ENCODE measurements at regions not wholly inside any gene's neighbourhood (a gene's known extent, or its start where the extent isn't known, plus 50 kb on each side); places are given as distances from the start of the nearest gene placed in this dataset.

- no peaks in the 10 kb centered on the region for H3K36me3 ChIP-seq (ENCODE audit: control insufficient read depth in 2 of 4, insufficient read depth in 4 of 4, low read length in 3 of 4)
- H2BK120ac ChIP-seq (replicated peaks; ENCODE audit: low read depth, low read length): no peak overlapping the region
- no peaks in the 10 kb centered on the region for H3K4me1 ChIP-seq (replicated peaks in 1 of 4; ENCODE audit: control insufficient read depth in 3 of 4, insufficient read depth in 4 of 4, low read length in 3 of 4)
- CTCF ChIA-PET (ENCODE audit: partially characterized antibody): interaction anchor here (0.8 kb wide), 1 partner anchor 13 kb away, joined by 3 read pairs; no protein-coding TSS in a partner anchor
- H3K56ac ChIP-seq (replicated peaks; ENCODE audit: insufficient read length, low read depth, low read length): no peak overlapping the region
- no peak overlapping the region for H2BK15ac ChIP-seq (ENCODE audit: low read length)
- POLR2A ChIA-PET (ENCODE audit: partially characterized antibody): no interaction called here
- no peaks in the 10 kb centered on the region for H3K27me3 ChIP-seq (replicated peaks in 1 of 4; ENCODE audit: control insufficient read depth in 3 of 4, extremely low read depth in 1 of 4, insufficient read depth in 3 of 4, low read length in 3 of 4)
- no peak overlapping the region for H2BK12ac ChIP-seq (ENCODE audit: low read depth, low read length)
- no peak overlapping the region for H2AK5ac ChIP-seq (ENCODE audit: low read depth, low read length)
- H3K23me2 ChIP-seq (ENCODE audit: low read depth, low read length): no peaks in the 10 kb centered on the region
- no peaks in the 10 kb centered on the region for H4K20me1 ChIP-seq (replicated peaks in 1 of 2; ENCODE audit: control insufficient read depth in 1 of 2, insufficient read depth in 2 of 2, low read length in 2 of 2)
- H3K79me2 ChIP-seq (ENCODE audit: control insufficient read depth in 1 of 2, insufficient read depth in 2 of 2, low read length in 2 of 2): no peaks in the 10 kb centered on the region
- TF ChIP-seq POU5F1 (IDR thresholded peaks at IDR 0.05; ENCODE audit: low read depth, low read length) (no peak), GABPA (IDR thresholded peaks at IDR 0.05; ENCODE audit: borderline replicate concordance, insufficient read depth, low read length) (no peak), NRF1 (IDR thresholded peaks at IDR 0.05; ENCODE audit: low read depth, low read length) (no peak)
- TF ChIP-seq, protein P1, sequence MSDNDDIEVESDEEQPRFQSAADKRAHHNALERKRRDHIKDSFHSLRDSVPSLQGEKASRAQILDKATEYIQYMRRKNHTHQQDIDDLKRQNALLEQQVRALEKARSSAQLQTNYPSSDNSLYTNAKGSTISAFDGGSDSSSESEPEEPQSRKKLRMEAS (IDR thresholded peaks at IDR 0.05): no peak
- no peak overlapping the region for H3K18ac ChIP-seq (ENCODE audit: extremely low read depth, low read length)
- H4K8ac ChIP-seq (ENCODE audit: extremely low read depth, insufficient read depth, low read length): no peak overlapping the region
- H3K14ac ChIP-seq (ENCODE audit: insufficient read length): no peak overlapping the region
- H4K5ac ChIP-seq (ENCODE audit: insufficient read length, low read depth, low read length): no peak overlapping the region
- no peak overlapping the region for H3K4ac ChIP-seq (replicated peaks; ENCODE audit: insufficient read length, low read depth, low read length)
- DNase-seq (ENCODE audit: low read depth in 1 of 2, low spot score in 2 of 2) (no peak), FAIRE-seq (no peak)
- H3K79me1 ChIP-seq (ENCODE audit: low read depth, low read length): no peaks in the 10 kb centered on the region
- no peak overlapping the region for H3K27ac ChIP-seq (ENCODE audit: low read depth, low read length)
- H3K23ac ChIP-seq (ENCODE audit: insufficient read length): no peak overlapping the region
- no peak overlapping the region for H2BK20ac ChIP-seq (ENCODE audit: low read length)
- H3K9me3 ChIP-seq (ENCODE audit: insufficient read depth in 2 of 2, low read depth in 1 of 2, low read length in 1 of 2): no peaks in the 10 kb centered on the region
- no peak overlapping the region for H3K4me2 ChIP-seq (ENCODE audit: insufficient read depth in 1 of 2, low read depth in 2 of 2, low read length in 2 of 2)
- no peak overlapping the region for H2AFZ ChIP-seq (ENCODE audit: low read length)
- no peak overlapping the region for H4K91ac ChIP-seq (replicated peaks; ENCODE audit: insufficient read length, low read length)
- 86% methylated on average over 4 of the region's 4 CpGs; no CpG with 5 or more reads in 1 of the 2 experiments for WGBS, 2 experiments (ENCODE audit: extremely low coverage in 1 of 2, insufficient coverage in 1 of 2, insufficient read length in 1 of 2, insufficient replicate concordance in 2 of 2, low coverage in 1 of 2, low lambda C conversion rate in 2 of 2, missing lambda C conversion rate in 1 of 2)
- no peak overlapping the region for H2BK5ac ChIP-seq (ENCODE audit: low read depth, low read length)
- no peak overlapping the region for H3K4me3 ChIP-seq (ENCODE audit: extremely low read depth in 1 of 4, insufficient read depth in 2 of 4, low read depth in 3 of 4, low read length in 4 of 4)
- H3K9ac ChIP-seq (replicated peaks in 1 of 4; ENCODE audit: extremely low read depth in 1 of 4, low read depth in 3 of 4, low read length in 3 of 4): no peak overlapping the region
Observed at GRCh38 chr15:87618203-87618725, 638.3 kb downstream of the NTRK3 start.
